Activated CD4-positive, alpha-beta T cell treated with anti-CD3 and anti-CD28 coated beads, Interleukin-2, amount 10 ng/mL, durations not matched to agents 24 days and 14 days (primary cell): ENCODE measurements at regions not wholly inside any gene's neighbourhood (a gene's known extent, or its start where the extent isn't known, plus 50 kb on each side); places are given as distances from the start of the nearest gene placed in this dataset.

Source experiments
- DNase-seq: peaks from one replicate; pipeline ENCODE4 v3.0.0; 2022
- H3K27ac Mint-ChIP-seq: one replicate; pipeline ENCODE4 v1.8.0; 2022; ENCODE audit warnings: mild to moderate bottlenecking, mixed read lengths
- H3K27me3 Mint-ChIP-seq: one replicate; pipeline ENCODE4 v1.8.0; 2022; ENCODE audit warnings: mixed read lengths
- H3K36me3 Mint-ChIP-seq: one replicate; pipeline ENCODE4 v1.8.0; 2022; ENCODE audit warnings: low read depth, mild to moderate bottlenecking, mixed read lengths
- H3K4me1 Mint-ChIP-seq: one replicate; pipeline ENCODE4 v1.8.0; 2021; ENCODE audit warnings: mixed read lengths
- H3K4me3 Mint-ChIP-seq: one replicate; pipeline ENCODE4 v1.8.0; 2022; ENCODE audit warnings: mild to moderate bottlenecking, moderate library complexity, mixed read lengths
- H3K9me3 Mint-ChIP-seq: one replicate; pipeline ENCODE4 v1.8.0; 2021; ENCODE audit warnings: mixed read lengths
- intact Hi-C: fragments of 100-400 bp; cut with micrococcal nuclease; formaldehyde crosslinking; loops from one replicate; pipeline ENCODE4 v1.15.1; 2023

GRCh38 chr5:174363934-174364333 lies 318.4 kb downstream of the NSG2 start:
- intact Hi-C loops, result no loop called here

GRCh38 chr5:174364676-174365075 lies 319.2 kb downstream of the NSG2 start:
- Mint-ChIP-seq H3K9me3 (peaks cover 20% of the 10 kb centered on the region), H3K36me3 (no peaks in the 10 kb centered on the region), H3K27ac (no peak overlapping the region), H3K4me1 (no peaks in the 10 kb centered on the region), H3K27me3 (no peaks in the 10 kb centered on the region), H3K4me3 (no peak overlapping the region)
- no peak for DNase-seq
- intact Hi-C loops, result no loop called here

More at GRCh38 chr5:174363934-174364333, 318.4 kb downstream of the NSG2 start:
- no peak overlapping the region for H3K27ac Mint-ChIP-seq
- H3K4me3 Mint-ChIP-seq, result no peak overlapping the region
- H3K27me3 Mint-ChIP-seq, result no peaks in the 10 kb centered on the region
- H3K4me1 Mint-ChIP-seq, result no peaks in the 10 kb centered on the region
- no peaks in the 10 kb centered on the region for H3K36me3 Mint-ChIP-seq
- no peak for DNase-seq
- peaks cover 20% of the 10 kb centered on the region for H3K9me3 Mint-ChIP-seq

- Mint-ChIP-seq H3K4me3 (no peak overlapping the region), H3K27ac (no peak overlapping the region), H3K36me3 (no peaks in the 10 kb centered on the region), H3K4me1 (no peaks in the 10 kb centered on the region), H3K27me3 (no peaks in the 10 kb centered on the region), H3K9me3 (no peaks in the 10 kb centered on the region)
- intact Hi-C loops, result no loop called here
- DNase-seq, result no peak
These were observed 326.1 kb downstream of the NSG2 start for GRCh38 chr5:174371600-174372094.

- Mint-ChIP-seq H3K36me3 (no peaks in the 10 kb centered on the region), H3K27ac (no peak overlapping the region), H3K27me3 (no peaks in the 10 kb centered on the region), H3K9me3 (no peaks in the 10 kb centered on the region), H3K4me1 (no peaks in the 10 kb centered on the region), H3K4me3 (no peak overlapping the region)
- DNase-seq, result no peak
- intact Hi-C loops, result no loop called here
These were observed 328.7 kb downstream of the NSG2 start for GRCh38 chr5:174374206-174374605.

GRCh38 chr5:174376056-174376455 lies 330.6 kb downstream of the NSG2 start:
- Mint-ChIP-seq H3K4me1 (no peaks in the 10 kb centered on the region), H3K4me3 (no peak overlapping the region), H3K27ac (no peak overlapping the region), H3K27me3 (no peaks in the 10 kb centered on the region), H3K9me3 (no peaks in the 10 kb centered on the region), H3K36me3 (no peaks in the 10 kb centered on the region)
- intact Hi-C loops, result no loop called here
- DNase-seq, result no peak

GRCh38 chr5:174376726-174377373 lies 331.3 kb downstream of the NSG2 start:
- intact Hi-C loops, result no loop called here
- no peak for DNase-seq
- H3K36me3 Mint-ChIP-seq, result no peaks in the 10 kb centered on the region
- H3K27ac Mint-ChIP-seq, result no peak overlapping the region
- no peaks in the 10 kb centered on the region for H3K9me3 Mint-ChIP-seq
- H3K4me1 Mint-ChIP-seq, result no peaks in the 10 kb centered on the region
- H3K27me3 Mint-ChIP-seq, result no peaks in the 10 kb centered on the region
- H3K4me3 Mint-ChIP-seq, result no peak overlapping the region

GRCh38 chr5:174378121-174378874 lies 332.8 kb downstream of the NSG2 start:
- no peak overlapping the region for H3K4me3 Mint-ChIP-seq

GRCh38 chr5:174380311-174380710 lies 334.8 kb downstream of the NSG2 start:
- Mint-ChIP-seq H3K36me3 (no peaks in the 10 kb centered on the region), H3K27ac (no peak overlapping the region), H3K27me3 (no peaks in the 10 kb centered on the region), H3K4me1 (peaks cover 1% of the 10 kb centered on the region), H3K4me3 (no peak overlapping the region), H3K9me3 (no peaks in the 10 kb centered on the region)
- no peak for DNase-seq
- intact Hi-C loops, result no loop called here

More at GRCh38 chr5:174378121-174378874, 332.8 kb downstream of the NSG2 start:
- Mint-ChIP-seq H3K36me3 (no peaks in the 10 kb centered on the region), H3K27me3 (no peaks in the 10 kb centered on the region), H3K27ac (no peak overlapping the region), H3K9me3 (no peaks in the 10 kb centered on the region), H3K4me1 (peaks cover 1% of the 10 kb centered on the region)
- intact Hi-C loops, result no loop called here
- no peak for DNase-seq

- no peaks in the 10 kb centered on the region for H3K36me3 Mint-ChIP-seq
- H3K27ac Mint-ChIP-seq, result no peak overlapping the region
- H3K9me3 Mint-ChIP-seq, result no peaks in the 10 kb centered on the region
- H3K27me3 Mint-ChIP-seq, result no peaks in the 10 kb centered on the region
- intact Hi-C loops, result no loop called here
- peaks cover 1% of the 10 kb centered on the region for H3K4me1 Mint-ChIP-seq
- no peak for DNase-seq
- no peak overlapping the region for H3K4me3 Mint-ChIP-seq
These were observed 335.7 kb downstream of the NSG2 start for GRCh38 chr5:174381241-174381640.

GRCh38 chr5:174383210-174384167 lies 338.0 kb downstream of the NSG2 start:
- Mint-ChIP-seq H3K27ac (no peak overlapping the region), H3K4me3 (no peak overlapping the region), H3K9me3 (no peaks in the 10 kb centered on the region), H3K36me3 (no peaks in the 10 kb centered on the region), H3K4me1 (peaks cover 1% of the 10 kb centered on the region), H3K27me3 (no peaks in the 10 kb centered on the region)
- intact Hi-C loops, result no loop called here
- DNase-seq, result no peak

- no peak overlapping the region for H3K27ac Mint-ChIP-seq
- no peaks in the 10 kb centered on the region for H3K36me3 Mint-ChIP-seq
- H3K4me3 Mint-ChIP-seq, result no peak overlapping the region
- intact Hi-C loops, result no loop called here
- DNase-seq, result no peak
- H3K9me3 Mint-ChIP-seq, result no peaks in the 10 kb centered on the region
- H3K27me3 Mint-ChIP-seq, result no peaks in the 10 kb centered on the region
- peaks cover 1% of the 10 kb centered on the region for H3K4me1 Mint-ChIP-seq
These were observed 339.0 kb downstream of the NSG2 start for GRCh38 chr5:174384509-174384947.

GRCh38 chr5:174386306-174386705 lies 338.1 kb upstream of the MSX2 start:
- Mint-ChIP-seq H3K27ac (no peak overlapping the region), H3K4me3 (no peak overlapping the region), H3K36me3 (no peaks in the 10 kb centered on the region), H3K9me3 (no peaks in the 10 kb centered on the region), H3K4me1 (peaks cover 1% of the 10 kb centered on the region), H3K27me3 (no peaks in the 10 kb centered on the region)
- intact Hi-C loops, result no loop called here
- DNase-seq, result no peak

GRCh38 chr5:174386846-174387245 lies 337.5 kb upstream of the MSX2 start:
- Mint-ChIP-seq H3K4me3 (no peak overlapping the region), H3K9me3 (no peaks in the 10 kb centered on the region), H3K36me3 (no peaks in the 10 kb centered on the region), H3K27ac (no peak overlapping the region), H3K27me3 (no peaks in the 10 kb centered on the region), H3K4me1 (peaks cover 1% of the 10 kb centered on the region)
- no peak for DNase-seq
- intact Hi-C loops, result no loop called here

- Mint-ChIP-seq H3K9me3 (no peaks in the 10 kb centered on the region), H3K27ac (no peak overlapping the region), H3K36me3 (no peaks in the 10 kb centered on the region), H3K27me3 (no peaks in the 10 kb centered on the region), H3K4me1 (peaks cover 1% of the 10 kb centered on the region), H3K4me3 (no peak overlapping the region)
- no peak for DNase-seq
- intact Hi-C loops, result no loop called here
These were observed 336.9 kb upstream of the MSX2 start for GRCh38 chr5:174387448-174387847.
